K562 (cell line): ENCODE measurements at regions not wholly inside any gene's neighbourhood (a gene's known extent, or its start where the extent isn't known, plus 50 kb on each side); places are given as distances from the start of the nearest gene placed in this dataset.

Source experiments
- ATAC-seq: fragments of 200-7000 bp; cut with Tn5 transposase; 3 replicates; pipeline ENCODE4 v1.9.1; 2020; ENCODE audit warnings: moderate library complexity
- BruUV-seq: library from RNA; stranded (reverse); fragments of 400-500 nt; replicated peaks from 2 replicates; lab custom pipeline; 2021; lab: Mats Ljungman, UMichigan
- CTCF ChIA-PET: fragments of 300-600 bp; formaldehyde crosslinking; extraction: SDS; loops from one replicate; lab custom pipeline; 2021; ENCODE audit warnings: low intra/inter-chr PET ratio; lab: Yijun Ruan, JAX
- POLR2A ChIA-PET: fragments of 300-600, 350-650 bp; sonication (Branson Sonifier 250); formaldehyde crosslinking; extraction: SDS; loops from one replicate; lab custom pipeline; 2021; ENCODE audit warnings: antibody characterized with exemption, inconsistent platforms; lab: Yijun Ruan, JAX
- DNase-seq, 4 experiments: peaks; one replicate each; pipeline versions ENCODE4 v3.0.0 to v3.0.0-alpha.2; 2011 to 2018; ENCODE audit warnings: low spot score in 3 of 4, mixed read lengths in 3 of 4; ENCODE audit errors: extremely low read depth in 1 of 4
- FAIRE-seq: peaks from 2 replicates; lab custom pipeline; 2011; peaks lifted over from hg19 to GRCh38; lab: Jason Lieb, UNC
- H2AFZ ChIP-seq: 2 replicates; pipeline ENCODE4 v1.6.0; 2011; ENCODE audit warnings: low read depth, low read length, control low read depth, inconsistent platforms
- H3K27ac ChIP-seq: fragments of 200-600 bp; 3 replicates; pipeline ENCODE4 v1.8.0; 2011; ENCODE audit warnings: low read depth, mild to moderate bottlenecking, control low read depth, inconsistent platforms, low read length, moderate library complexity, mixed read lengths; ENCODE audit errors: extremely low read depth
- H3K27me3 ChIP-seq, 2 experiments: fragments of 300-600 bp in 1 of 2; 2 replicates in 1 of 2; 3 replicates in 1 of 2; pipeline versions ENCODE4 v1.6.0 to v1.8.0; 2011; ENCODE audit warnings: inconsistent platforms in 2 of 2, low read length in 2 of 2, mild to moderate bottlenecking in 1 of 2, mixed read lengths in 1 of 2, moderate library complexity in 1 of 2; ENCODE audit not compliant: control insufficient read depth in 2 of 2, insufficient read depth in 2 of 2
- H3K36me3 ChIP-seq: fragments of 300-600 bp; 3 replicates; pipeline ENCODE4 v1.8.0; 2011; ENCODE audit warnings: mild to moderate bottlenecking, low read length, inconsistent platforms; ENCODE audit not compliant: control insufficient read depth, insufficient read depth
- H3K4me1 ChIP-seq, 2 experiments: fragments of 200-600 bp in 1 of 2; replicated peaks in 1 of 2; 2 replicates in 1 of 2; 3 replicates in 1 of 2; pipeline versions ENCODE4 v1.5.1 to v1.8.0; 2011; ENCODE audit warnings: inconsistent platforms in 2 of 2, low read length in 2 of 2, mild to moderate bottlenecking in 1 of 2, mixed read lengths in 1 of 2, moderate library complexity in 1 of 2; ENCODE audit not compliant: control insufficient read depth in 2 of 2, insufficient read depth in 2 of 2
- H3K4me2 ChIP-seq: 2 replicates; pipeline ENCODE4 v1.6.1; 2011; ENCODE audit warnings: low read length, control low read depth, inconsistent platforms, mixed read lengths; ENCODE audit not compliant: insufficient read depth
- H3K4me3 ChIP-seq: fragments of 200-600 bp; sonication (generic), shearing (Covaris generic); 2 replicates; pipeline ENCODE4 v1.5.1; 2016; ENCODE audit warnings: control low read depth, inconsistent platforms
- H3K79me2 ChIP-seq: fragments of 200-600 bp; 3 replicates; pipeline ENCODE4 v1.8.0; 2011; ENCODE audit warnings: low read length, inconsistent platforms; ENCODE audit not compliant: control insufficient read depth, insufficient read depth
- H3K9ac ChIP-seq, 2 experiments: 2 replicates each; pipeline versions ENCODE4 v1.6.0 to v1.6.1; 2011; ENCODE audit warnings: low read depth in 2 of 2, low read length in 2 of 2, control low read depth in 1 of 2, inconsistent platforms in 1 of 2, mild to moderate bottlenecking in 1 of 2, mixed read lengths in 1 of 2; ENCODE audit not compliant: insufficient read depth in 1 of 2
- H3K9me1 ChIP-seq: one replicate; pipeline ENCODE4 v1.6.0; 2011; ENCODE audit warnings: inconsistent platforms, mild to moderate bottlenecking, low read length, moderate library complexity; ENCODE audit not compliant: control insufficient read depth, insufficient read depth
- H3K9me3 ChIP-seq: replicated peaks from 2 replicates; pipeline ENCODE4 v1.5.1; 2011; ENCODE audit warnings: low read depth, low read length, inconsistent platforms; ENCODE audit not compliant: control insufficient read depth, insufficient read depth
- H4K20me1 ChIP-seq: replicated peaks from 2 replicates; pipeline ENCODE4 v1.6.1; 2011; ENCODE audit warnings: low read length, inconsistent platforms, mixed read lengths; ENCODE audit not compliant: control insufficient read depth, insufficient read depth
- ETS2 ChIP-seq: IDR thresholded peaks from 2 replicates; pipeline ENCODE4 v1.6.1; 2016; ENCODE audit warnings: borderline replicate concordance, missing genetic modification characterization, mild to moderate bottlenecking, moderate library complexity, missing compliant biosample characterization; ENCODE audit not compliant: poor library complexity, severe bottlenecking
- MAFG ChIP-seq: fragments of 450-650 bp; conservative IDR thresholded peaks from 2 replicates; pipeline ENCODE4 v1.6.1; 2016; ENCODE audit warnings: missing genetic modification characterization, missing compliant biosample characterization
- MCM3 ChIP-seq: fragments of 450-650 bp; IDR thresholded peaks from 2 replicates; pipeline ENCODE4 v1.6.1; 2016
- POLR3G ChIP-seq: IDR thresholded peaks from 2 replicates; pipeline ENCODE4 v1.6.1; 2011; ENCODE audit not compliant: insufficient read length, insufficient replicate concordance; ENCODE audit errors: extremely low read depth
- RREB1 ChIP-seq: fragments of 250-450 bp; sonication (Bioruptor Pico); IDR thresholded peaks from 2 replicates; pipeline ENCODE4 v1.4.0; 2020
- SRSF3 ChIP-seq: fragments of 200-400 bp; formaldehyde crosslinking; IDR thresholded peaks from 2 replicates; pipeline ENCODE4 v1.6.1; 2016; ENCODE audit warnings: mild to moderate bottlenecking, low read length, moderate library complexity; ENCODE audit not compliant: insufficient read depth
- TCF3 ChIP-seq: sonication (generic); formaldehyde crosslinking; IDR thresholded peaks from 2 replicates; pipeline ENCODE4 v1.4.0; 2020; ENCODE audit warnings: mild to moderate bottlenecking, missing genetic modification reagents
- ZNF395 ChIP-seq: fragments of 200-800 bp; sonication (Bioruptor generic); IDR thresholded peaks from 2 replicates; pipeline ENCODE4 v1.6.1; 2017; ENCODE audit warnings: missing genetic modification characterization, missing compliant biosample characterization
- WGBS: fragments of 100-300 bp; shearing (Covaris generic); methylation state at CpG from one replicate; pipeline ENCODE4 v1.1.6; 2016; ENCODE audit warnings: low coverage, mixed read lengths; ENCODE audit not compliant: insufficient coverage; ENCODE audit errors: missing lambda C conversion rate; 5-methylcytosine and 5-hydroxymethylcytosine counted together
- in situ Hi-C: fragments of 300-500 bp; cut with MboI; formaldehyde crosslinking; loops from 4 replicates; pipeline ENCODE4 v1.15.0; 2018; ENCODE audit warnings: inconsistent platforms, mixed read lengths
- intact Hi-C: fragments of 100-400 bp; cut with micrococcal nuclease; formaldehyde crosslinking; loops from 2 replicates; pipeline ENCODE4 v1.14.2; 2022

- H3K9me3 ChIP-seq: no peaks in the 10 kb centered on the region
- peaks cover 0 to 5% of the 10 kb centered on the region in 2 experiments; a peak in 1 of 5 replicates for H3K27me3 ChIP-seq
- H3K27ac ChIP-seq: no peak overlapping the region
- H3K36me3 ChIP-seq: no peaks in the 10 kb centered on the region
- no peaks in the 10 kb centered on the region for H3K79me2 ChIP-seq
- ChIA-PET CTCF (no interaction called here), POLR2A (interaction anchor here (0.6 kb wide), 1 partner anchor 177 kb away, joined by 3 read pairs; no protein-coding TSS in a partner anchor)
- BruUV-seq: no TSS peak
- H3K9me1 ChIP-seq: no peaks in the 10 kb centered on the region
- TF ChIP-seq ZNF395 (no peak), MAFG (tag) (no peak), RREB1 (no peak), ETS2 (tag) (no peak), TCF3 (no peak), MCM3 (no peak), SRSF3 (no peak), POLR3G (no peak)
- H3K4me3 ChIP-seq: no peak overlapping the region
- no peak for FAIRE-seq
- no peak for DNase-seq
- H3K4me1 ChIP-seq: no peaks in the 10 kb centered on the region
- no peak overlapping the region for H3K9ac ChIP-seq
- 1% methylated on average over 7 of the region's 7 CpGs for WGBS
- no peak for ATAC-seq
- no peak overlapping the region for H3K4me2 ChIP-seq
- intact Hi-C loops: no loop called here
- H4K20me1 ChIP-seq: no peaks in the 10 kb centered on the region
- H2AFZ ChIP-seq: no peak overlapping the region
- in situ Hi-C loops: no loop called here
Measured at GRCh38 chr1:115477071-115477470, 139.0 kb upstream of the NGF start.
